ENCODE measurements at regions not wholly inside any gene's neighbourhood (a gene's known extent, or its start where the extent isn't known, plus 50 kb on each side); places are given as distances from the start of the nearest gene placed in this dataset.
"Not testable (repeated sequence)": the region's sequence is repeated elsewhere in the genome, so short reads cannot be mapped to it uniquely, and the experiment has no call there.

GRCh38 chr9:115675834-115676233 is 477.8 kb upstream of the PAPPA start:
- no peak for DNase-seq

DNA sequence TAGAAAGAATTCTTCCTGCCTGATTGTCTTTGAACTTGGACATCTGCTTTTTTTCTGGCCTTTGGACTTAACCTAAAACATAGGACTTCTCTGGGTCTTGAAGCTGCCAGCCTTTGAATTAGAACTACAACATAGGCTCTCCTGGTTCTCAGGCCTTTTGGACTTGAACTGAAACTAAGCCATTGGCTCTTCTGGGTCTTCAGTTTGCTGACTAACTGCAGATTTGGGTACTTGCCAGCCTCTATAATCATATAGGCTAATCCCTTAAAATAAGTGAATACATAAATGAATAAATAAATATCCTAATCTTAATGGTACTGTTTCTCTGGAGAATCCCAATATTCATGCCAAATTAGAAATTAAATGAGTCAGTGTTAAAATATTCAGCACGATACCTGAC is 473.4 kb upstream of the PAPPA start:
- DNase-seq = no peak

- no peak for DNase-seq
Measured at GRCh38 chr9:115681585-115681984, 472.0 kb upstream of the PAPPA start.

- DNase-seq = no peak
Measured at GRCh38 chr9:115686069-115686468, 467.5 kb upstream of the PAPPA start.

DNA sequence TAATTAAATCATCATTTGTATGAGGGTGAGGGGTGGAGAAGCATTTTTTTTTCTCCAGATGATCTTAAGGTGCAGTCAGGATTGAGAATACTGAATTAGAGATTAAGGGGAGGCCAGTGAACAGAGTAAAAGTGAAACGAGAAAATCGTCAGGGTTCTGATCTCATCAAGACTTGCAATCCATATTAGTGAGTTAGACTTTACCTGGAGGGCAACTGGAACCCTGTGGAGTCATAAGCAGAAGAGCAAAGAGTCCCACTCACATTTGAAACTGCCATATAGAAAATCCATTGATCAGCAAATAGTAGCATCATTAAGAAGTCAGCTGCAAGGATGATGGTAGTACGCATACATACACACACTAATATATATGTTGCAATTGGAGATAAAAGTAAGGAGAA is 466.2 kb upstream of the PAPPA start:
- DNase-seq = no peak

DNA sequence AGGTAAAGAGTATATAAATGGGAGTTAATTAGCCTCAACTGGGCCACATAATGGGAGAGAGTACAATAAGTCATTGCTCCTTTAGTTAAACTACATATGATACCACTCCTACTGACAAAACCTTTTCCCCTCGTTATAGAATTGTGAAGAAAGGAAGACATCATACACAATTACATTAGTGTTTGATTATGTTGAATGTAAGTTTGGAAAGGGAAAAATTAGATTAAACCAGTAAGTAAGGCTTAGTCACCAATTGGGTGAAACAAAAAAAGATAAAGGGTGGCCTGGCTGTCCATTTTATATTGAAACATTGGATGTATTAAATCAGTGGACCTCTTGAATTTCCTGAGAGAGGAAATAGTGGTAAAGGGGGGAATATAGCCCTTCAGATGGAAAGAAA is 464.3 kb upstream of the PAPPA start:
- DNase-seq = no peak

GRCh38 chr9:115690786-115691496 is 462.6 kb upstream of the PAPPA start:
- no peak for DNase-seq

DNA sequence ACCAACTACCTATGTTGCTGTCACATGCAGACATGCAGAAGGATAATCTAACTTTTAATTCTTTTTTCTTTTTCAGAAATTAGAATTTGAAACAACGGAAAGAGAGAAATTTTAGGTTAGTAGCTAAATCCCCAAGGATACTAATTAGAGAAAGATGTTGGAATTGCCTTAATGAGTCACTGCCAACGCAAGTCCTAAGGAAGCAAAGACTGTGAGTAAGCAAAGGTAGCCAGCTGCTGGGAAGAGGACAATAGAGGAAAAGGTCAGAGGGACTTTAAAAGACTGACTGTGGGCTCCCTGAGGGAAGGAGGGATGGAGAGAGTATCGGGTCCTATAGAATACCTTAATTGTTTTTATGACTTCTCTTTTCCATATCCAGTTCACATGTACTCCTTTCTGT is 461.9 kb upstream of the PAPPA start:
- DNase-seq = no peak

DNA sequence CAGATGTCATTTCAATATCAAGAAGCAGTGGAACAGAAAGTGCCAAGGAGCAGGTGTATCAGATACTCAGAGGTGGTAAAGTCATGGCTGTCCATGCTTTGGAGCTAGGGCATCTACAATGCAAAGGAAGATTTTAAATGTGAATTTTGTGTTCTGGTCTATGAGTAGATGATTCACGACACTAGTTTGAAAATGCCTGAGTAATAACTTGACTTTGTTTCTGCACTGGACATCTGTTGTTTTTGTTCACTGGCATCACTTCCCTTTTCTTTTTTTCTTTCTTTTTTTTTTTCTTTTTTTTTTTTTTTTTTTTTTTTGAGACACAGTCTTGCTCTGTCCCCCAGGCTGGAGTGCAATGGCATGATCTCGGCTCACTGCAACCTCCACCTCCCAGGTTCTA is 460.7 kb upstream of the PAPPA start:
- not testable (repeated sequence) for DNase-seq

GRCh38 chr9:115694014-115694413 is 459.6 kb upstream of the PAPPA start:
- DNase-seq = no peak

DNA sequence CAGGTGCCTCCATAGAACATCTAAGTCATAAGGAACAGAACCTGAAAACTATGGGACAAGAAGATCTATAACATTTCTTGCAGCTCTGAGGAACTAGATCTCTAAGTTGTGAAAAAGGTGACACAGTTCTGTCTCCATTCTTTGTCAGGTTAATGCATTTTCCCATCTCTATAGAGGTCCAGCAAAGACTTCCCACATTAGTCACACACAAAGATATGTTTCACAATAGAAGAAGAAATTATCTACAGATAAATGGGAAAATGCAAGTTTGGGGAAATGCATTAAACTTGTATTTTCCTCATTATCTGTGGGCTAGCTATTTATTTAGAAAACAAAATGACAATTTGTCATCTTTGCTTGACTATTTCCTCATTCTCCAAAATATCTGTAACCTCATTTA is 458.6 kb upstream of the PAPPA start:
- no peak for DNase-seq

GRCh38 chr9:115712981-115713380 is 440.6 kb upstream of the PAPPA start:
- DNase-seq = no peak

GRCh38 chr9:115715666-115716065 is 437.9 kb upstream of the PAPPA start:
- DNase-seq = no peak

GRCh38 chr9:115717298-115717697 is 436.3 kb upstream of the PAPPA start:
- no peak for DNase-seq

- DNase-seq = no peak
Measured at GRCh38 chr9:115717711-115718173, 435.8 kb upstream of the PAPPA start.

DNA sequence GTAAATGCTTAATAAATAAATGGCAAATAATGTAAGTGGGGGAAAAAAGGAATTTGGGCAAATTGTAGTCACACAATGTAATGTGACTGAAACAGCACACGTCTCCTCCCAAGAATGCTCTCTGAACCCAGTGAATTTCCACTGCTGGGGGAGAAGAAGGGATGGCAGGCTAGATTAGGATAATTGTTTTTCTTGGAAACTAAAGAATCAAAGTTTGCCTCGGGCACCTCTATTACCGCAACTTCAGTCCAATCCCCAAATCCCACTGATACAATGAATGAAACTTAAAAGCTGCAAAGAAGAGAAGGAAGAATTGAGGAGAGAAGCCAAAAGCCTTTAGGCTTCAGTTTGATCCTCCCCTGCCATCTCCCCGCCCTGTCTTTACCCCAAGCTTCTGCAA is 423.2 kb upstream of the PAPPA start:
- no peak for DNase-seq

DNA sequence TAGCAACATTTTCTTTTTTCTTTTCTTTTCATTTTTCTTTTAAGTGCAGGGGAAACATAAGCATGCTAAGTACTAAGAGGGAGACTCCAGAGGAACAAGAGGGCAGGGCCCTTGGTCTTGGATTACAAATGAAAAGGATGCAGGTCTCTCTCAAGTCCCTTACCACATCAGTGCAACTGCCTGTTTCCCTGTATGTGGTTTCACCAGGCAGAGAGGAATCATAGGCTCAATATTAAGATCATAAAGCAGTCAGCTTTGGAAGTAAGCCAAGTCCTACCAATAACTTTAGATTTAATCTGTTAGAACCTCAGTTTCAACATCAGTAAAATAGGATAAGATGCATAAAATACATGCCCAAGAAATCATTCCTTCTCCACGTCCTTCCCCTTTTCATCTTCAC is 422.7 kb upstream of the PAPPA start:
- DNase-seq = no peak

GRCh38 chr9:115733318-115734110 is 420.1 kb upstream of the PAPPA start:
- DNase-seq = no peak

- DNase-seq = no peak
Measured at GRCh38 chr9:115739096-115739875, 414.3 kb upstream of the PAPPA start.

- DNase-seq = no peak
Measured at GRCh38 chr9:115740986-115741385, 412.6 kb upstream of the PAPPA start.

GRCh38 chr9:115743709-115744605 is 409.6 kb upstream of the PAPPA start:
- DNase-seq = no peak

DNA sequence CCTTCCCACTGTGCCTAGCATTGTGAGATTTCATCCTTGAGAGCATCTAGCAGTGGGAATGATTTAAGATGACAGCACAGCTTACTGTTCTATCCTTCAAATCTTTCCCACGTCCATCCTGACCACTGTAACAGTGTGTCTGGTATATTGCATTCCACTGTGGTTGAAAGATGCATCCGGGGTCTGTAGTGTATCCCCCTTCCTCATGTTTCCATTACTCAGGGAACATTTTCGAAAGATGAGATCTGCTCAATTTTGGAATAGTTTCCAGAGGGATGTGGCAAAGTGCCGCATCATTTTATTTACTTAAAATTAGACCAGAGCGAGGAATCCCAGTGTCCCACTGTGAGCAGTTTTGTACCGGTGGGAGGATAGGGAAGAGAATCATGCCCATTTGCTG is 407.1 kb upstream of the PAPPA start:
- DNase-seq = no peak
